ENCODE measurements at regions not wholly inside any gene's neighbourhood (a gene's known extent, or its start where the extent isn't known, plus 50 kb on each side); places are given as distances from the start of the nearest gene placed in this dataset.

DNA sequence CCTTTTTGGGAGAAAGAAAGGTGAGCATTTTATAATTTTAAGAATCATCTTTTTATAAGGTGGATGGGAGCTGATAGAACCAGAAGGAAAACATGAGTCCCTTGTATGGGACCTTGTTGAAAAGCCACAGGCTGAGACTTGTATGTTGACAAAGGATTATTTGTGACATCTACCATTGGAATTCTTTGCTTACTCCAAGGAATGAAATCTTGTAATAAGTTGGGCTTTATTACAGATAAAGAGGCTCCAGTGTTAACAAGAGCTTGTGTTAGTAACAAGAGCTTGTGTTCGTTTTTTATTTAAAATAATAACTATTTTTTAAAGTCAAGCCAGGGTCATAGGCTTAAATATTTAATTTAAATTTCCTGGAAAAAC lies 201.1 kb upstream of the CHRM3 start:
- no peak overlapping the region for H3K4me3 ChIP-seq (ENCODE audit: low read depth in 1 of 3, low read length in 3 of 3)

DNA sequence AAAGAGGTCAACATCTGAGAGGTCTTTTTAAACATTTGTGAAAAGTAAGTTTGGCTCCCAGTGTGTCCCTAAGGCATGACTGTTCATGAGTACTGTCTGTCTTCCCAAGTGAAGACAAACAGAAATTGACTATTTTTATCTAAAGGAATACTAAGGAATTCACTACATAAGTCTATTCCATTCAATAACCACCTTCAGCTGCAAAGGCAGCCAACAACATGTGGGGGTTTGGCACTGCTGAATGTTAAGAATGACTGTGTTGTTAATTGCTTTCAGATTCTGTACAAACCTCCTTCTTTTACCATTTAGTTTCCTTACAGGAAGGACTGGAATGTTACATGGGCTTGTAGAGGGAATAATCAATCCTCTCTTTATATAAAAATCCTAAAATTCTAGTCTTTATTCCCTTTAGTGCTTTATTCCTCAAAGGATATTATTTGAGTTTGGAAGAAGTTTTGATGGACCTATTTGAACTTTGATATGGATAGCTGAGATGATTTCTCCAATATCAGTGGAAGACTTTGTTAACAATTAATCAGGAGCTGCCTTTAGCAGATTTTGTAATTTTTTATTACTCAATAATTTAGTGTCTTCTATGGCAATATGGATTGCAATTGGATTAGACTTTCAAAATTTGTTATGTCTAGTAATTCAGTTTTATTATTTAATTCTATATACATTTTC lies 201.7 kb upstream of the CHRM3 start:
- TF ChIP-seq RXRA (IDR thresholded peaks at IDR 0.05) (peak in 1 of 2 donors; percentile 13), TAF1 (conservative IDR thresholded peaks at IDR 0.05) (no peak), RAD21 (IDR thresholded peaks at IDR 0.05) (no peak), FOXA1 (IDR thresholded peaks at IDR 0.05) (no peak), HNF4A (conservative IDR thresholded peaks at IDR 0.05) (peak; percentile 12 to 25), EGR1 (IDR thresholded peaks at IDR 0.05; ENCODE audit: low read depth in 2 of 2) (no peak), HNF4G (IDR thresholded peaks at IDR 0.05) (no peak), GABPA (IDR thresholded peaks at IDR 0.05 in 1 of 2, conservative IDR thresholded peaks at IDR 0.05 in 1 of 2) (no peak)
- TF ChIP-seq, protein P1, sequence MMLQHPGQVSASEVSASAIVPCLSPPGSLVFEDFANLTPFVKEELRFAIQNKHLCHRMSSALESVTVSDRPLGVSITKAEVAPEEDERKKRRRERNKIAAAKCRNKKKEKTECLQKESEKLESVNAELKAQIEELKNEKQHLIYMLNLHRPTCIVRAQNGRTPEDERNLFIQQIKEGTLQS (IDR thresholded peaks at IDR 0.05) = no peak
- TF ChIP-seq, protein P2, sequence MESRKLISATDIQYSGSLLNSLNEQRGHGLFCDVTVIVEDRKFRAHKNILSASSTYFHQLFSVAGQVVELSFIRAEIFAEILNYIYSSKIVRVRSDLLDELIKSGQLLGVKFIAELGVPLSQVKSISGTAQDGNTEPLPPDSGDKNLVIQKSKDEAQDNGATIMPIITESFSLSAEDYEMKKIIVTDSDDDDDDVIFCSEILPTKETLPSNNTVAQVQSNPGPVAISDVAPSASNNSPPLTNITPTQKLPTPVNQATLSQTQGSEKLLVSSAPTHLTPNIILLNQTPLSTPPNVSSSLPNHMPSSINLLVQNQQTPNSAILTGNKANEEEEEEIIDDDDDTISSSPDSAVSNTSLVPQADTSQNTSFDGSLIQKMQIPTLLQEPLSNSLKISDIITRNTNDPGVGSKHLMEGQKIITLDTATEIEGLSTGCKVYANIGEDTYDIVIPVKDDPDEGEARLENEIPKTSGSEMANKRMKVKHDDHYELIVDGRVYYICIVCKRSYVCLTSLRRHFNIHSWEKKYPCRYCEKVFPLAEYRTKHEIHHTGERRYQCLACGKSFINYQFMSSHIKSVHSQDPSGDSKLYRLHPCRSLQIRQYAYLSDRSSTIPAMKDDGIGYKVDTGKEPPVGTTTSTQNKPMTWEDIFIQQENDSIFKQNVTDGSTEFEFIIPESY (IDR thresholded peaks at IDR 0.05) = no peak
- Histone ChIP-seq H3K27me3 (ENCODE audit: control insufficient read depth in 4 of 4, insufficient read depth in 4 of 4, low read length in 3 of 4) (no peaks in the 10 kb centered on the region), H3K27ac (ENCODE audit: low read depth in 1 of 2, low read length in 2 of 2) (no peak overlapping the region), H3K4me3 (ENCODE audit: low read depth in 1 of 3, low read length in 3 of 3) (no peak overlapping the region), H3K9ac (ENCODE audit: low read depth in 1 of 2, low read length in 2 of 2) (no peak overlapping the region), H3K4me1 (ENCODE audit: control insufficient read depth in 4 of 4, insufficient read depth in 4 of 4, low read length in 3 of 4) (peaks cover 0 to 6% (median 1%) of the 10 kb centered on the region in 4 donors), H3K36me3 (ENCODE audit: control insufficient read depth in 4 of 4, insufficient read depth in 3 of 4, low read depth in 1 of 4, low read length in 3 of 4) (no peaks in the 10 kb centered on the region), H3K9me3 (ENCODE audit: control insufficient read depth in 4 of 4, low read length in 3 of 4) (no peaks in the 10 kb centered on the region)
- no peak for DNase-seq (ENCODE audit: low spot score)

More for the DNA sequence above, 201.1 kb upstream of the CHRM3 start:
- H3K27me3 ChIP-seq (ENCODE audit: control insufficient read depth in 4 of 4, insufficient read depth in 4 of 4, low read length in 3 of 4) = no peaks in the 10 kb centered on the region
- H3K9me3 ChIP-seq (ENCODE audit: control insufficient read depth in 4 of 4, low read length in 3 of 4) = no peaks in the 10 kb centered on the region
- H3K4me1 ChIP-seq (ENCODE audit: control insufficient read depth in 4 of 4, insufficient read depth in 4 of 4, low read length in 3 of 4) = peaks cover 0 to 6% (median 1%) of the 10 kb centered on the region in 4 donors
- DNase-seq (ENCODE audit: low spot score) = no peak
- no peak overlapping the region for H3K27ac ChIP-seq (ENCODE audit: low read depth in 1 of 2, low read length in 2 of 2)
- no peaks in the 10 kb centered on the region for H3K36me3 ChIP-seq (ENCODE audit: control insufficient read depth in 4 of 4, insufficient read depth in 3 of 4, low read depth in 1 of 4, low read length in 3 of 4)
- H3K9ac ChIP-seq (ENCODE audit: low read depth in 1 of 2, low read length in 2 of 2) = no peak overlapping the region
- TF ChIP-seq YY1 (IDR thresholded peaks at IDR 0.05) = no peak
- TF ChIP-seq SP1 (IDR thresholded peaks at IDR 0.05) = no peak
- TF ChIP-seq RXRA (IDR thresholded peaks at IDR 0.05) = no peak
- no peak for TF ChIP-seq GABPA (IDR thresholded peaks at IDR 0.05 in 1 of 2, conservative IDR thresholded peaks at IDR 0.05 in 1 of 2)
- TF ChIP-seq, protein P3, sequence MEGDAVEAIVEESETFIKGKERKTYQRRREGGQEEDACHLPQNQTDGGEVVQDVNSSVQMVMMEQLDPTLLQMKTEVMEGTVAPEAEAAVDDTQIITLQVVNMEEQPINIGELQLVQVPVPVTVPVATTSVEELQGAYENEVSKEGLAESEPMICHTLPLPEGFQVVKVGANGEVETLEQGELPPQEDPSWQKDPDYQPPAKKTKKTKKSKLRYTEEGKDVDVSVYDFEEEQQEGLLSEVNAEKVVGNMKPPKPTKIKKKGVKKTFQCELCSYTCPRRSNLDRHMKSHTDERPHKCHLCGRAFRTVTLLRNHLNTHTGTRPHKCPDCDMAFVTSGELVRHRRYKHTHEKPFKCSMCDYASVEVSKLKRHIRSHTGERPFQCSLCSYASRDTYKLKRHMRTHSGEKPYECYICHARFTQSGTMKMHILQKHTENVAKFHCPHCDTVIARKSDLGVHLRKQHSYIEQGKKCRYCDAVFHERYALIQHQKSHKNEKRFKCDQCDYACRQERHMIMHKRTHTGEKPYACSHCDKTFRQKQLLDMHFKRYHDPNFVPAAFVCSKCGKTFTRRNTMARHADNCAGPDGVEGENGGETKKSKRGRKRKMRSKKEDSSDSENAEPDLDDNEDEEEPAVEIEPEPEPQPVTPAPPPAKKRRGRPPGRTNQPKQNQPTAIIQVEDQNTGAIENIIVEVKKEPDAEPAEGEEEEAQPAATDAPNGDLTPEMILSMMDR (IDR thresholded peaks at IDR 0.05; ENCODE audit: low read depth, low read length, missing input control) = no peak
- no peak for TF ChIP-seq RAD21 (IDR thresholded peaks at IDR 0.05)
- no peak for TF ChIP-seq JUND (IDR thresholded peaks at IDR 0.05)
- no peak for TF ChIP-seq NR2F2 (IDR thresholded peaks at IDR 0.05)
- TF ChIP-seq HNF4G (IDR thresholded peaks at IDR 0.05) = no peak
- TF ChIP-seq, protein P4, sequence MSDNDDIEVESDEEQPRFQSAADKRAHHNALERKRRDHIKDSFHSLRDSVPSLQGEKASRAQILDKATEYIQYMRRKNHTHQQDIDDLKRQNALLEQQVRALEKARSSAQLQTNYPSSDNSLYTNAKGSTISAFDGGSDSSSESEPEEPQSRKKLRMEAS (IDR thresholded peaks at IDR 0.05) = no peak
- TF ChIP-seq EGR1 (IDR thresholded peaks at IDR 0.05; ENCODE audit: low read depth in 2 of 2) = no peak
- TF ChIP-seq HNF4A (conservative IDR thresholded peaks at IDR 0.05) = no peak
- WGBS = 54% methylated on average over 1 of the region's 1 CpG
